Ishikawa (cell line): ENCODE measurements at regions not wholly inside any gene's neighbourhood (a gene's known extent, or its start where the extent isn't known, plus 50 kb on each side); places are given as distances from the start of the nearest gene placed in this dataset.

Source experiments
- CEBPB ChIP-seq: IDR thresholded peaks from 2 replicates; pipeline ENCODE4 v1.6.1; 2012
- CREB1 ChIP-seq: IDR thresholded peaks from 2 replicates; pipeline ENCODE4 v1.6.1; 2012; ENCODE audit warnings: low read depth
- EGR1 ChIP-seq: IDR thresholded peaks from 2 replicates; pipeline ENCODE4 v1.6.1; 2012
- EP300 ChIP-seq: IDR thresholded peaks from 2 replicates; pipeline ENCODE4 v1.6.1; 2012; ENCODE audit warnings: borderline replicate concordance
- FOXM1 ChIP-seq: IDR thresholded peaks from 2 replicates; pipeline ENCODE4 v1.6.1; 2012; ENCODE audit warnings: low read depth, borderline replicate concordance
- NFIC ChIP-seq: IDR thresholded peaks from 2 replicates; pipeline ENCODE4 v1.6.1; 2012
- RAD21 ChIP-seq: IDR thresholded peaks from 2 replicates; pipeline ENCODE4 v1.6.1; 2012; ENCODE audit warnings: low read depth
- TAF1 ChIP-seq: IDR thresholded peaks from 2 replicates; pipeline ENCODE4 v1.6.1; 2012; ENCODE audit warnings: low read depth, mild to moderate bottlenecking
- TCF12 ChIP-seq: IDR thresholded peaks from 2 replicates; pipeline ENCODE4 v1.6.1; 2012; ENCODE audit warnings: low read depth
- TEAD4 ChIP-seq: IDR thresholded peaks from 2 replicates; pipeline ENCODE4 v1.6.1; 2012
- YY1 ChIP-seq: IDR thresholded peaks from 2 replicates; pipeline ENCODE4 v1.6.1; 2012; ENCODE audit warnings: low read depth
- ZBTB7A ChIP-seq: IDR thresholded peaks from 2 replicates; pipeline ENCODE4 v1.6.1; 2012; ENCODE audit warnings: low read depth
- TF ChIP-seq, protein P1 (sequence below): IDR thresholded peaks from 2 replicates; pipeline ENCODE4 v1.6.1; 2012; ENCODE audit warnings: low read depth, mild to moderate bottlenecking
- TF ChIP-seq, protein P2 (sequence below): IDR thresholded peaks from 2 replicates; pipeline ENCODE4 v1.6.1; 2012
- TF ChIP-seq, protein P3 (sequence below): IDR thresholded peaks from 2 replicates; pipeline ENCODE4 v1.6.1; 2012

DNA sequence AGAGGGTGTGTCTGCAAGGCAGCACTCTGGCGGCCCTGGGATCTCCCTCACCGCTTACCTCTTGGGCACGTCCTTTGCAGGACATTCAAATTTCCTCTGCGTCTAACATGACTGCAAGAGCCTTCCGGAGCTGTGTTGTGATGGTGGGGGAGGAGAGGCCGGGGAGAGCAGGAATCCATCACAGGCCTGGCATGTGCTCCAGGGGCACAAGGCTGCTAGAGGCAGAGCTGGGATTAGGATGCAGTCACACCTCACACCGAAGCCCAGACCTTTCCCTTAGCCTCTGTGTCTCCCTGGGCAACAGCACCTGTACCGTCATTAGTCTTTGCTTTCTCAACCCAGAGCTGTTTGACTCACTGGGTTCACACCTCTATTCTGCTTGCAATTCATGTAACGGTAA is 111.3 kb downstream of the CMPK2 start:
- TF ChIP-seq, protein P1, sequence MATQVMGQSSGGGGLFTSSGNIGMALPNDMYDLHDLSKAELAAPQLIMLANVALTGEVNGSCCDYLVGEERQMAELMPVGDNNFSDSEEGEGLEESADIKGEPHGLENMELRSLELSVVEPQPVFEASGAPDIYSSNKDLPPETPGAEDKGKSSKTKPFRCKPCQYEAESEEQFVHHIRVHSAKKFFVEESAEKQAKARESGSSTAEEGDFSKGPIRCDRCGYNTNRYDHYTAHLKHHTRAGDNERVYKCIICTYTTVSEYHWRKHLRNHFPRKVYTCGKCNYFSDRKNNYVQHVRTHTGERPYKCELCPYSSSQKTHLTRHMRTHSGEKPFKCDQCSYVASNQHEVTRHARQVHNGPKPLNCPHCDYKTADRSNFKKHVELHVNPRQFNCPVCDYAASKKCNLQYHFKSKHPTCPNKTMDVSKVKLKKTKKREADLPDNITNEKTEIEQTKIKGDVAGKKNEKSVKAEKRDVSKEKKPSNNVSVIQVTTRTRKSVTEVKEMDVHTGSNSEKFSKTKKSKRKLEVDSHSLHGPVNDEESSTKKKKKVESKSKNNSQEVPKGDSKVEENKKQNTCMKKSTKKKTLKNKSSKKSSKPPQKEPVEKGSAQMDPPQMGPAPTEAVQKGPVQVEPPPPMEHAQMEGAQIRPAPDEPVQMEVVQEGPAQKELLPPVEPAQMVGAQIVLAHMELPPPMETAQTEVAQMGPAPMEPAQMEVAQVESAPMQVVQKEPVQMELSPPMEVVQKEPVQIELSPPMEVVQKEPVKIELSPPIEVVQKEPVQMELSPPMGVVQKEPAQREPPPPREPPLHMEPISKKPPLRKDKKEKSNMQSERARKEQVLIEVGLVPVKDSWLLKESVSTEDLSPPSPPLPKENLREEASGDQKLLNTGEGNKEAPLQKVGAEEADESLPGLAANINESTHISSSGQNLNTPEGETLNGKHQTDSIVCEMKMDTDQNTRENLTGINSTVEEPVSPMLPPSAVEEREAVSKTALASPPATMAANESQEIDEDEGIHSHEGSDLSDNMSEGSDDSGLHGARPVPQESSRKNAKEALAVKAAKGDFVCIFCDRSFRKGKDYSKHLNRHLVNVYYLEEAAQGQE, result no peak
- TF ChIP-seq YY1 (no peak), NFIC (no peak), CEBPB (no peak), FOXM1 (no peak), CREB1 (no peak), TCF12 (no peak), EGR1 (no peak)

DNA sequence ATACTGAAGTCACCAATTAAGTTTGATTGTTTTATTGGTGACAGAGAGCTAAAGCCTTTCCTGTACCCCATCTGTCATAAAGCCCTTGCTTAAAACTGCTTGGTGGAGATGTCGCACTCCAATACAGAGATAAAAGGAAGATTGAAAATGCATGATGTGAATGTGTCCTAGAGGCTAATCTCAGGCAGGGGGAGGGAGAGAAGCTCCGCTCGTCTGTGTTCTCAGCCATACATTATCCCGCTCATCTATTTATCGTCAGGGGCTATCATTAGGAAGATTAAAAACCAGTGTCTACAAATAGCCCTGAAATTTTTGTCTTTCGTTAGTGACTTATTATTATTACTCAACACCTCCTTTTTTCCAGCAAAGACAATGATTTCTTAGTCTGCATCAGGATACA is 110.3 kb downstream of the CMPK2 start:
- TF ChIP-seq TCF12 (no peak), RAD21 (no peak)

- TF ChIP-seq ZBTB7A, result no peak
- no peak for TF ChIP-seq TEAD4
- no peak for TF ChIP-seq EP300
- no peak for TF ChIP-seq CEBPB
- TF ChIP-seq, protein P2, sequence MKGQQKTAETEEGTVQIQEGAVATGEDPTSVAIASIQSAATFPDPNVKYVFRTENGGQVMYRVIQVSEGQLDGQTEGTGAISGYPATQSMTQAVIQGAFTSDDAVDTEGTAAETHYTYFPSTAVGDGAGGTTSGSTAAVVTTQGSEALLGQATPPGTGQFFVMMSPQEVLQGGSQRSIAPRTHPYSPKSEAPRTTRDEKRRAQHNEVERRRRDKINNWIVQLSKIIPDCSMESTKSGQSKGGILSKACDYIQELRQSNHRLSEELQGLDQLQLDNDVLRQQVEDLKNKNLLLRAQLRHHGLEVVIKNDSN, result no peak
- no peak for TF ChIP-seq FOXM1
- no peak for TF ChIP-seq TAF1
Observed at GRCh38 chr2:6757215-6757614, 108.5 kb downstream of the CMPK2 start.

GRCh38 chr2:6759689-6760088 is 106.0 kb downstream of the CMPK2 start:
- TF ChIP-seq TEAD4 (no peak), RAD21 (no peak), YY1 (no peak), EP300 (no peak), EGR1 (no peak), CEBPB (no peak), NFIC (no peak), ZBTB7A (no peak), TAF1 (no peak), CREB1 (no peak), FOXM1 (no peak)
- TF ChIP-seq, protein P1, result no peak
- TF ChIP-seq, protein P3, sequence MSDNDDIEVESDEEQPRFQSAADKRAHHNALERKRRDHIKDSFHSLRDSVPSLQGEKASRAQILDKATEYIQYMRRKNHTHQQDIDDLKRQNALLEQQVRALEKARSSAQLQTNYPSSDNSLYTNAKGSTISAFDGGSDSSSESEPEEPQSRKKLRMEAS, result no peak
- TF ChIP-seq, protein P2, result no peak

DNA sequence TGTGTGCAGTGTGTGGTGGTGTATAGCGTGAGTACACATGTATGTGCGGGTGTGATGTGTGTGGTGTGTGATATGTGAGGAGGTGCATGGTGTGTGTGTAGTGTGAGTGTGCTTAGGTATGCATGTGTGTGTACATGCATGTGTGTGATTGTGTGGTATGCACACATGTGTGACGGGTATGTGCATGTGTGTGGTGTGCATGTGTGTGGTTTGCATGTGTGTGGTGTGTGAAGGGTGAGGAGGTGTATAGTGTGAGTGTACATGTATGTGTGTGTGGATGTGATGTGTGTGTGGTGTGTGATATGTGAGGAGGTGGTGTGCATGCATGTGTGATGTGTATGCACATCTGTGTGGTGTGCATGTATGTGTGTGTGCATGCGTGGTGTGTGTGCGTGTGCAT is 105.6 kb downstream of the CMPK2 start:
- no peak for TF ChIP-seq RAD21
- TF ChIP-seq, protein P2, result no peak
- TF ChIP-seq TEAD4, result no peak
- no peak for TF ChIP-seq NFIC

DNA sequence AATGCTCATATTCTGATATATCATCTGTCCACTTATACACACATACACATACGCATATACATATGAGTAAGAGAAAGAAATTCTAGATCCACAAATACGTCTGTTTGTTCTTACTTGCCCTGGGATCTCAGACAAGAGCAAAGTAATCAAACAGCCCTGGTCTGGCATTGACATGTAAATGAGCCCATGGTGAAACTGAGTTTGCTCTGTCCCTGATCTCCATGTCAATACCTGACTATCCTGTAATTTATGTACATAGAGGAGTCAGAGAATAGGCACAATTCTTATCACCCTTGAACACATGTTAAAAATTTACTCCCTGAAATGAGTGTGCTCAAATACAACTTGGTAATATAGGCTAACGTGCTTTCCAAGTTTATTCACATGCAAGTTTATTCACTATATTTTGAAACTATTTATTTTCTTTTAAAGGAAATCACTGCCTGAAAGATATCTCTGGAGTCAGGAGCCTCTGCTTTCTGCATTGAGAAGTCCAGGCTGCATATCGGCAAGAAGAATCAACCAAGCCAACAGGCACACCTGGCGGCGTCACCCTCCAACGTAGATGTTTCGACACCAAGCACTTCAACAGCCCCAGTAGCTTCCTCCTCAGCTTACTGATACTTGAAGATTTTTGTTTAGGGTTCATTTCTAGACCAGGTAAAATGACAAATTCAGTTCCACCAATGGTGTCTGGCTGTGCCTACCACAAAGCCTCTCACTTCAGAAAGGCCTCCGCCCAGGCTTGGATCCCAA is 100.6 kb downstream of the CMPK2 start:
- TF ChIP-seq TEAD4 (no peak), ZBTB7A (no peak), NFIC (no peak), TCF12 (no peak), EGR1 (no peak), FOXM1 (no peak), YY1 (no peak), RAD21 (no peak), CEBPB (no peak), CREB1 (no peak), EP300 (no peak)
- TF ChIP-seq, protein P2, result no peak
- TF ChIP-seq, protein P1, result no peak
- TF ChIP-seq, protein P3, result no peak
